ENCODE measurements at regions not wholly inside any gene's neighbourhood (a gene's known extent, or its start where the extent isn't known, plus 50 kb on each side); places are given as distances from the start of the nearest gene placed in this dataset.

DNA sequence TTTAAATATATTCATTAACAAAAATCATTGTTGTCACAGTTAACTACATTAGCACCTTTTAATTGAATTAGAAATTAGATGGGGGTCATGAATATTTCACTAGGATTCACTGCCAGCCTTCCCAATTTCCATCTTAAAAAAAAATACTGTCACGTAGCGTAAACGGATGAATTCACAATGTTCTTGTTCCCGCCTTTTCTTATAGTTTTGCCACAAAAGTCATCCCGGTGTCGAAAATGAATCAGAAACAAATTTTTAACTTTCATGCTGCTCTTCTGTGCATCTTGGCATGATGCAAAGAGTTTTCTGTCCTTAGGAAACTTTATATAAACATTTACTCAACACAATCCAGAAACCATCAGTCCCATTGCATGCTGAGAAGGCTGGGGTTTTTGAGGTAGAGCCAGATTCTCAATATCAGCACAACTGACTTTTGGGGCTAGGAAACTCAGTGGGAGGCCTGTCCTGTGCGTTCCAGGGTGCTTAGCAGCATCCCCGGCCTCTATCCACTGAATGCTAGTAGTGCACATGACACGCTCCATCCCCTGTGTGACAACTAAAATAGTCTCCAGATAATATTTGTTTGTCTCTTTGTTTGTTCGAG is 252.9 kb upstream of the XYLT1 start:
- H3K4me1 Mint-ChIP-seq = no peaks in the 10 kb centered on the region
- no peak for DNase-seq (ENCODE audit: low read depth, low spot score)
- no peaks in the 10 kb centered on the region for H3K9me3 Mint-ChIP-seq
- no peaks in the 10 kb centered on the region for H3K27me3 Mint-ChIP-seq (ENCODE audit: low read depth)
- TF ChIP-seq, protein P1, sequence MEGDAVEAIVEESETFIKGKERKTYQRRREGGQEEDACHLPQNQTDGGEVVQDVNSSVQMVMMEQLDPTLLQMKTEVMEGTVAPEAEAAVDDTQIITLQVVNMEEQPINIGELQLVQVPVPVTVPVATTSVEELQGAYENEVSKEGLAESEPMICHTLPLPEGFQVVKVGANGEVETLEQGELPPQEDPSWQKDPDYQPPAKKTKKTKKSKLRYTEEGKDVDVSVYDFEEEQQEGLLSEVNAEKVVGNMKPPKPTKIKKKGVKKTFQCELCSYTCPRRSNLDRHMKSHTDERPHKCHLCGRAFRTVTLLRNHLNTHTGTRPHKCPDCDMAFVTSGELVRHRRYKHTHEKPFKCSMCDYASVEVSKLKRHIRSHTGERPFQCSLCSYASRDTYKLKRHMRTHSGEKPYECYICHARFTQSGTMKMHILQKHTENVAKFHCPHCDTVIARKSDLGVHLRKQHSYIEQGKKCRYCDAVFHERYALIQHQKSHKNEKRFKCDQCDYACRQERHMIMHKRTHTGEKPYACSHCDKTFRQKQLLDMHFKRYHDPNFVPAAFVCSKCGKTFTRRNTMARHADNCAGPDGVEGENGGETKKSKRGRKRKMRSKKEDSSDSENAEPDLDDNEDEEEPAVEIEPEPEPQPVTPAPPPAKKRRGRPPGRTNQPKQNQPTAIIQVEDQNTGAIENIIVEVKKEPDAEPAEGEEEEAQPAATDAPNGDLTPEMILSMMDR (conservative IDR thresholded peaks at IDR 0.05) = no peak
- H3K27ac Mint-ChIP-seq (ENCODE audit: unreplicated experiment) = no peak overlapping the region
- H3K36me3 Mint-ChIP-seq (ENCODE audit: low read depth) = no peaks in the 10 kb centered on the region
- H3K4me3 Mint-ChIP-seq = no peak overlapping the region

DNA sequence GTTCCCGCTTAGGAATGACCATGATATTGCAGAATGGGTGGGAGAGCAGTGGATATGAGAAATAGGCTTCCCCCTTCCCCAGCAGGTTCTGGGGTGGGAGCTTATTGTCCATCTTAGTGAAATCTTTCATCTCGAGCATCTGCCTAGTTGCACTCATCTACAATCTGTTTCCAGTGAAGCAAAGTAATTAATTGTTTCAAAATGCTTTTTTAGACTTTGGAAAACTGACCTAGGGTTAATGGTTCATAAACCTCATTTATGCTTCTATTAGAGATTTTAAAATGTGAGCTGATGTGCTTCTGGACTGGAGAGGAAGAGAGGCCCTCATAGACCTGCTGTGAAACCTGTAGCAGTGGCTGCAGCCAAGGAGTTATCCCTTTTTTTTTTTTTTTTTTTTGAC is 247.7 kb upstream of the XYLT1 start:
- Mint-ChIP-seq H3K36me3 (ENCODE audit: low read depth) (no peaks in the 10 kb centered on the region), H3K27me3 (ENCODE audit: low read depth) (peaks cover 9% of the 10 kb centered on the region), H3K4me1 (no peaks in the 10 kb centered on the region), H3K9me3 (peaks cover 4% of the 10 kb centered on the region), H3K27ac (ENCODE audit: unreplicated experiment) (no peak overlapping the region), H3K4me3 (no peak overlapping the region)
- TF ChIP-seq, protein P1 (conservative IDR thresholded peaks at IDR 0.05) = no peak
- no peak for DNase-seq (ENCODE audit: low read depth, low spot score)

DNA sequence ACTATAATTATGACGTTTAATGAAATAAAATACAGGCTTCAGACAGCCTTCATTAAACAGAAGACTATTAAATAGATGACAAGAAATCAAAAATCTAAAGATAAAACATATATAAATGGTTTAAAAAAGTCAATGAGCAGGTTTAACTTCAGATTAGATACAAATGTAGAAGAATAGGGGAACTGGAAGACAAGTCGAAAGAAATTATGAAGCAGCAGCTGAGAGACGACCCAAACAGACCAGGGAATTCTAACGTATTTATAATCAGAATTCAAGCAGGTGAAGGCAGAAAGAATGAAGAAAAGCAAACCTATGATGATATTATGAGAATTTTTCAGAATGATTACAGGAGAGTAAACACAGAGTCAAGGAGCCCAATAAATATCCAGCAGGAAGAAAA is 235.1 kb upstream of the XYLT1 start:
- peaks cover 2% of the 10 kb centered on the region for H3K27me3 Mint-ChIP-seq (ENCODE audit: low read depth)
- no peaks in the 10 kb centered on the region for H3K4me1 Mint-ChIP-seq
- TF ChIP-seq, protein P1 (conservative IDR thresholded peaks at IDR 0.05) = no peak
- no peaks in the 10 kb centered on the region for H3K36me3 Mint-ChIP-seq (ENCODE audit: low read depth)
- no peak overlapping the region for H3K27ac Mint-ChIP-seq (ENCODE audit: unreplicated experiment)
- DNase-seq (ENCODE audit: low read depth, low spot score) = no peak
- H3K4me3 Mint-ChIP-seq = no peak overlapping the region
- H3K9me3 Mint-ChIP-seq = peaks cover 11% of the 10 kb centered on the region

DNA sequence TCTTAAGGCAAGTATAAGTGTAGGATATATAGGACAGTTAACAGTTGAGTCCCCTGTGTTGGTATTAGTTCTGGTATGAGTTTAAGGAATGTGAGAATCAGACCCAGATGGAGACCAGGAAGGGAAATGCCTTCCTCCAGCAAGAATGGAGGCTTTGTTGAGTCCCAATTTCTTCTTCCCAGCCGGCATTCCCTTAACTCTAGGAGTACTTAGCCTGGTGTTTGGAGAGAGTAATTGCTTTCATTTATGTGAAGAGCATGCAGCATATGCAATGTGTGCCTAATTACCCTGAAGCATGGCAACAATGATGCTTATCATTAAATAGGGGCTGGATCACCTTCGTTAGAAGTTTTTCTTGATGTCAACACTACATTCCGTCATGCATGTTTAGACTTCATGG is 225.9 kb upstream of the XYLT1 start:
- no peak overlapping the region for H3K27ac Mint-ChIP-seq (ENCODE audit: unreplicated experiment)
- TF ChIP-seq, protein P1 (conservative IDR thresholded peaks at IDR 0.05) = no peak
- H3K36me3 Mint-ChIP-seq (ENCODE audit: low read depth) = no peaks in the 10 kb centered on the region
- DNase-seq (ENCODE audit: low read depth, low spot score) = no peak
- H3K4me1 Mint-ChIP-seq = no peaks in the 10 kb centered on the region
- peaks cover 15% of the 10 kb centered on the region for H3K27me3 Mint-ChIP-seq (ENCODE audit: low read depth)
- H3K4me3 Mint-ChIP-seq = no peak overlapping the region
- H3K9me3 Mint-ChIP-seq = no peaks in the 10 kb centered on the region

DNA sequence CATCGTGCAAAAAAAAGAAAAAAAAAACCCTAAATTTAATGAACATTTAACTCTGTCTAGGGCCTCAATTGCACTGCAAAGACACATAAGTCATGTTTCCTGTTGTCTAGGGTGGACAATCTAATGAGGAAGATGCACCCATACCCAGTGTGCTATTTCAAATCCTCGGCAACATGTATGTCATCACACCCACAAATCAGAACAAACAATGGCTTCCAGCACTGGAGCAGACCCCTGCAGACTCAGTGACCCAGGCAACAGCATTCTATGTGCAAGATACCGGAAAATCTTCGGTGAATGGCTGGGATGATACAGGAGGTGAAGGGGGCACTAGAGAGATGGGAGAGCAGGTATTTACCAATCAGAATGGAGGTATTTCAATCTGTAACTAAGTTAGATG is 221.7 kb upstream of the XYLT1 start:
- H3K4me3 Mint-ChIP-seq = no peak overlapping the region
- no peak for DNase-seq (ENCODE audit: low read depth, low spot score)
- H3K27me3 Mint-ChIP-seq (ENCODE audit: low read depth) = peaks cover 13% of the 10 kb centered on the region
- no peaks in the 10 kb centered on the region for H3K36me3 Mint-ChIP-seq (ENCODE audit: low read depth)
- TF ChIP-seq, protein P1 (conservative IDR thresholded peaks at IDR 0.05) = no peak
- H3K27ac Mint-ChIP-seq (ENCODE audit: unreplicated experiment) = no peak overlapping the region
- H3K4me1 Mint-ChIP-seq = no peaks in the 10 kb centered on the region
- no peaks in the 10 kb centered on the region for H3K9me3 Mint-ChIP-seq

DNA sequence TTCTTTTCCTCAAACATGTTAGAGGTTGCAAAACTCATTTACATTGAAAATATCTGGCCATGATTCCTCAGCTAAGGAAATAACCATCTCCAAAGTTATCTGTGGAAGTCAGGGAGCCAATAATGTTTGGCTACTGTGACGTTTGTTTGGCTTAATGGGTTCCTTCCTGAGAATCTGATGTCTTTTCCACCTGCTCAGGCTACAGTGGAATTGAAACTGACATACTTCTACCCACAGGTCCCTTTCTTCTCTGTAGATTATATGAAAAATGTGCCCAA is 221.1 kb upstream of the XYLT1 start:
- TF ChIP-seq, protein P1 (conservative IDR thresholded peaks at IDR 0.05) = no peak
- Mint-ChIP-seq H3K36me3 (ENCODE audit: low read depth) (no peaks in the 10 kb centered on the region), H3K4me1 (no peaks in the 10 kb centered on the region), H3K27ac (ENCODE audit: unreplicated experiment) (no peak overlapping the region), H3K27me3 (ENCODE audit: low read depth) (peaks cover 13% of the 10 kb centered on the region), H3K4me3 (no peak overlapping the region), H3K9me3 (no peaks in the 10 kb centered on the region)
- no peak for DNase-seq (ENCODE audit: low read depth, low spot score)
